HepG2 (cell line): ENCODE measurements at regions not wholly inside any gene's neighbourhood (a gene's known extent, or its start where the extent isn't known, plus 50 kb on each side); places are given as distances from the start of the nearest gene placed in this dataset.

Experiments
- ATAC-seq: fragments of 200-7000 bp; cut with Tn5 transposase; 3 replicates; pipeline ENCODE4 v1.9.1; 2020; ENCODE audit warnings: mild to moderate bottlenecking, moderate library complexity
- BruUV-seq: library from RNA; stranded (reverse); fragments of 400-500 nt; replicated peaks from 2 replicates; lab custom pipeline; 2021; lab: Mats Ljungman, UMichigan
- CTCF ChIA-PET: fragments of 300-600 bp; formaldehyde crosslinking; extraction: SDS; loops from one replicate; lab custom pipeline; 2021; ENCODE audit warnings: low total read pairs, inconsistent platforms, low intra/inter-chr PET ratio; lab: Yijun Ruan, JAX
- POLR2A ChIA-PET: fragments of 350-600 bp; sonication (Branson Sonifier 250); formaldehyde crosslinking; loops from one replicate; lab custom pipeline; 2020; ENCODE audit warnings: antibody characterized with exemption, inconsistent platforms; lab: Yijun Ruan, JAX
- DNase-seq: peaks from one replicate; pipeline ENCODE4 v3.0.0-alpha.2; 2015; ENCODE audit warnings: low spot score
- FAIRE-seq: peaks from 3 replicates; lab custom pipeline; 2011; peaks lifted over from hg19 to GRCh38; lab: Jason Lieb, UNC
- H2AFZ ChIP-seq: one replicate; pipeline ENCODE4 v1.6.1; 2011; ENCODE audit warnings: low read length, inconsistent platforms
- H3K27ac ChIP-seq: fragments of 300-600 bp; 3 replicates; pipeline ENCODE4 v1.8.0; 2011; ENCODE audit warnings: mixed run types, mild to moderate bottlenecking, mixed read lengths, low read length, inconsistent platforms; ENCODE audit not compliant: insufficient read depth; ENCODE audit errors: extremely low read length
- H3K27me3 ChIP-seq, 2 experiments: fragments of 200-600 bp in 1 of 2; 2 replicates in 1 of 2; 3 replicates in 1 of 2; pipeline versions ENCODE4 v1.6.0 to v1.8.0; 2011; ENCODE audit warnings: low read length in 2 of 2, mild to moderate bottlenecking in 2 of 2, moderate library complexity in 2 of 2, inconsistent platforms in 1 of 2; ENCODE audit not compliant: insufficient read depth in 2 of 2, control insufficient read depth in 1 of 2
- H3K36me3 ChIP-seq, 2 experiments: fragments of 200-600 bp in 1 of 2; replicated peaks in 1 of 2; 2 replicates in 1 of 2; 3 replicates in 1 of 2; pipeline versions ENCODE4 v1.5.1 to v1.8.0; 2011; ENCODE audit warnings: low read length in 2 of 2, inconsistent platforms in 1 of 2; ENCODE audit not compliant: insufficient read depth in 2 of 2, control insufficient read depth in 1 of 2
- H3K4me1 ChIP-seq: 2 replicates; pipeline ENCODE4 v1.5.1; 2012; ENCODE audit warnings: low read length, inconsistent platforms; ENCODE audit not compliant: insufficient read depth
- H3K4me2 ChIP-seq: 2 replicates; pipeline ENCODE4 v1.6.0; 2011; ENCODE audit warnings: low read depth, low read length, inconsistent platforms
- H3K4me3 ChIP-seq, 3 experiments: fragments of 200-600 bp in 1 of 3; sonication (generic), shearing (Covaris generic) in 1 of 3; replicated peaks in 1 of 3; 2 replicates each; pipeline ENCODE4 v1.5.1; 2011 to 2016; ENCODE audit warnings: low read length in 3 of 3, inconsistent platforms in 2 of 3, low read depth in 2 of 3, mild to moderate bottlenecking in 2 of 3, control low read depth in 1 of 3, mixed read lengths in 1 of 3; ENCODE audit not compliant: insufficient read depth in 1 of 3
- H3K79me2 ChIP-seq: one replicate; pipeline ENCODE4 v1.6.1; 2011; ENCODE audit warnings: low read length, inconsistent platforms; ENCODE audit not compliant: insufficient read depth
- H3K9ac ChIP-seq: 2 replicates; pipeline ENCODE4 v1.6.0; 2011; ENCODE audit warnings: mild to moderate bottlenecking, low read depth, low read length, inconsistent platforms; ENCODE audit not compliant: insufficient read depth
- H3K9me3 ChIP-seq: 2 replicates; pipeline ENCODE4 v1.5.1; 2012; ENCODE audit warnings: mild to moderate bottlenecking, low read length
- H4K20me1 ChIP-seq: 2 replicates; pipeline ENCODE4 v1.6.0; 2011; ENCODE audit warnings: inconsistent platforms, mild to moderate bottlenecking, low read length, moderate library complexity; ENCODE audit not compliant: insufficient read depth
- AHR ChIP-seq: IDR thresholded peaks from 2 replicates; pipeline ENCODE4 v1.6.1; 2018; ENCODE audit warnings: missing genetic modification reagents, missing compliant biosample characterization
- ARID2 ChIP-seq: sonication (generic); formaldehyde crosslinking; IDR thresholded peaks from 2 replicates; pipeline ENCODE4 v1.8.1; 2022; ENCODE audit warnings: mild to moderate bottlenecking, missing genetic modification reagents, borderline replicate concordance
- ATRX ChIP-seq: sonication (generic); formaldehyde crosslinking; IDR thresholded peaks from 2 replicates; pipeline ENCODE4 v1.4.0; 2020; ENCODE audit warnings: missing genetic modification reagents, borderline replicate concordance
- EZH2 ChIP-seq: conservative IDR thresholded peaks from 2 replicates; pipeline ENCODE4 v1.6.1; 2012; ENCODE audit warnings: mild to moderate bottlenecking, low read depth, low read length, moderate library complexity
- PTBP1 ChIP-seq: fragments of 200-400 bp; formaldehyde crosslinking; IDR thresholded peaks from 2 replicates; pipeline ENCODE4 v1.6.1; 2018; ENCODE audit warnings: low read length, low read depth; ENCODE audit not compliant: poor library complexity, severe bottlenecking
- RBFOX2 ChIP-seq: fragments of 200-400 bp; formaldehyde crosslinking; IDR thresholded peaks from 2 replicates; pipeline ENCODE4 v1.6.1; 2017; ENCODE audit warnings: low read depth, mild to moderate bottlenecking, low read length
- SP140L ChIP-seq: sonication (generic); formaldehyde crosslinking; IDR thresholded peaks from 2 replicates; pipeline ENCODE4 v1.4.0; 2020; ENCODE audit warnings: missing genetic modification reagents, borderline replicate concordance
- ZNF577 ChIP-seq: sonication (generic); formaldehyde crosslinking; IDR thresholded peaks from 2 replicates; pipeline ENCODE4 v1.4.0; 2020; ENCODE audit warnings: mild to moderate bottlenecking, low read depth, missing genetic modification reagents, borderline replicate concordance
- ZNF766 ChIP-seq: sonication (generic); formaldehyde crosslinking; IDR thresholded peaks from 2 replicates; pipeline ENCODE4 v1.5.0; 2020; ENCODE audit warnings: missing genetic modification reagents, borderline replicate concordance
- ZNF839 ChIP-seq: sonication (generic); formaldehyde crosslinking; IDR thresholded peaks from 2 replicates; pipeline ENCODE4 v1.4.0; 2020; ENCODE audit warnings: missing genetic modification reagents, mild to moderate bottlenecking, borderline replicate concordance
- WGBS: methylation state at CpG from one replicate; pipeline ENCODE4 v1.1.6; 2017; ENCODE audit warnings: low lambda C conversion rate; 5-methylcytosine and 5-hydroxymethylcytosine counted together
- in situ Hi-C: cut with HindIII; loops from 2 replicates; pipeline ENCODE4 v1.10.0; 2017; ENCODE audit warnings: low pct_unique_long_range_greater_than_20kb; ENCODE audit not compliant: extremely low pct_ligation_motif_present
- intact Hi-C: fragments of 100-400 bp; cut with micrococcal nuclease; formaldehyde crosslinking; loops from one replicate; pipeline ENCODE4 v1.10.0; 2022; ENCODE audit not compliant: unreplicated experiment
- TF ChIP-seq, protein P1 (sequence below): sonication (generic); formaldehyde crosslinking; IDR thresholded peaks from 2 replicates; pipeline ENCODE4 v1.5.0; 2020; ENCODE audit warnings: mild to moderate bottlenecking, missing genetic modification reagents, borderline replicate concordance
- TF ChIP-seq, protein P2 (sequence below): sonication (generic); formaldehyde crosslinking; conservative IDR thresholded peaks from 2 replicates; pipeline ENCODE4 v1.5.0; 2020; ENCODE audit warnings: missing genetic modification reagents

DNA sequence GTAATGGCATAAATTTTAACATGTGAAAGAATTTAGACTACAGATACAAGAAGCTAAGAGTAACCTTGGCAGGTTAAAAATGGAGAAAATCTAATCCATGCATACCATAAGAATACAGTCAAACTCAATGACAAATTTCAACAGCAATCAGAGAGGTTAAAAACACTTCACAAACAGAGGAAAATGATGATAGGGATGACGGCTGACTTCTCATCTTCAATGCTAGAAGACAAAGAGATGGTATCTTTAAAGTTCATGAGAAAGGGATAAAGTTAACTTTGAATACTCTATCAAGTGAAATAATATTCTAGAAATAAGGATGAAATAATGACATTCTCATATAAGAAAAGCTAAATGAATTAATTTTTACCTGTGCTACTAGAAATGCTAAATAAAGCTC is 1130.2 kb upstream of the MIR17HG start:
- BruUV-seq, result no TSS peak
- H3K4me3 ChIP-seq, result no peak overlapping the region
- in situ Hi-C loops, result no loop called here
- H3K36me3 ChIP-seq, result no peaks in the 10 kb centered on the region
- no peaks in the 10 kb centered on the region for H3K27me3 ChIP-seq
- ChIA-PET POLR2A (no interaction called here), CTCF (no interaction called here)
- no peak for TF ChIP-seq ARID2
- no peak for TF ChIP-seq EZH2
- no peak for TF ChIP-seq AHR
- no peak for TF ChIP-seq ATRX
- TF ChIP-seq SP140L (CRISPR knock-in tag), result no peak
- no peak for TF ChIP-seq ZNF766
- no peak for TF ChIP-seq RBFOX2
- TF ChIP-seq, protein P1, sequence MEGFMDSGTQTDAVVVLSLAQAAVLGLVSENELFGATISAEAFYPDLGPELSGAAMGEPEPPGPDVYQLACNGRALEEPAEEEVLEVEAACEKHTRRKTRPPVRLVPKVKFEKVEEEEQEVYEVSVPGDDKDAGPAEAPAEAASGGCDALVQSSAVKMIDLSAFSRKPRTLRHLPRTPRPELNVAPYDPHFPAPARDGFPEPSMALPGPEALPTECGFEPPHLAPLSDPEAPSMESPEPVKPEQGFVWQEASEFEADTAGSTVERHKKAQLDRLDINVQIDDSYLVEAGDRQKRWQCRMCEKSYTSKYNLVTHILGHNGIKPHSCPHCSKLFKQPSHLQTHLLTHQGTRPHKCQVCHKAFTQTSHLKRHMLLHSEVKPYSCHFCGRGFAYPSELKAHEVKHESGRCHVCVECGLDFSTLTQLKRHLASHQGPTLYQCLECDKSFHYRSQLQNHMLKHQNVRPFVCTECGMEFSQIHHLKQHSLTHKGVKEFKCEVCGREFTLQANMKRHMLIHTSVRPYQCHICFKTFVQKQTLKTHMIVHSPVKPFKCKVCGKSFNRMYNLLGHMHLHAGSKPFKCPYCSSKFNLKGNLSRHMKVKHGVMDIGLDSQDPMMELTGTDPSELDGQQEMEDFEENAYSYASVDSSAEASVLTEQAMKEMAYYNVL (CRISPR knock-in tag), result no peak
- TF ChIP-seq, protein P2, sequence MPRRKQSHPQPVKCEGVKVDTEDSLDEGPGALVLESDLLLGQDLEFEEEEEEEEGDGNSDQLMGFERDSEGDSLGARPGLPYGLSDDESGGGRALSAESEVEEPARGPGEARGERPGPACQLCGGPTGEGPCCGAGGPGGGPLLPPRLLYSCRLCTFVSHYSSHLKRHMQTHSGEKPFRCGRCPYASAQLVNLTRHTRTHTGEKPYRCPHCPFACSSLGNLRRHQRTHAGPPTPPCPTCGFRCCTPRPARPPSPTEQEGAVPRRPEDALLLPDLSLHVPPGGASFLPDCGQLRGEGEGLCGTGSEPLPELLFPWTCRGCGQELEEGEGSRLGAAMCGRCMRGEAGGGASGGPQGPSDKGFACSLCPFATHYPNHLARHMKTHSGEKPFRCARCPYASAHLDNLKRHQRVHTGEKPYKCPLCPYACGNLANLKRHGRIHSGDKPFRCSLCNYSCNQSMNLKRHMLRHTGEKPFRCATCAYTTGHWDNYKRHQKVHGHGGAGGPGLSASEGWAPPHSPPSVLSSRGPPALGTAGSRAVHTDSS (CRISPR knock-in tag), result no peak
- no peak for TF ChIP-seq ZNF839 (CRISPR knock-in tag)
- TF ChIP-seq PTBP1, result no peak
- TF ChIP-seq ZNF577 (CRISPR knock-in tag), result no peak
- no peak for FAIRE-seq
- WGBS, result 0% methylated on average over 1 of the region's 1 CpG
- DNase-seq, result no peak
- no peaks in the 10 kb centered on the region for H3K4me1 ChIP-seq
- H3K27ac ChIP-seq, result no peak overlapping the region
- no peak overlapping the region for H2AFZ ChIP-seq
- H3K79me2 ChIP-seq, result no peaks in the 10 kb centered on the region
- intact Hi-C loops, result no loop called here
- no peak overlapping the region for H3K4me2 ChIP-seq
- H4K20me1 ChIP-seq, result no peaks in the 10 kb centered on the region
- no peak for ATAC-seq
- peaks cover 23% of the 10 kb centered on the region; the same call in 1 of the 2 replicates for H3K9me3 ChIP-seq
- no peak overlapping the region for H3K9ac ChIP-seq
